Suprapubic skin (tissue), 4 donors: ENCODE measurements at regions not wholly inside any gene's neighbourhood (a gene's known extent, or its start where the extent isn't known, plus 50 kb on each side); places are given as distances from the start of the nearest gene placed in this dataset.

Experiments used
- DNase-seq, 2 donors: peaks; one replicate each; pipeline ENCODE4 v3.0.0-alpha.2; 2019; ENCODE audit warnings: low spot score in 2 of 2
- H3K27ac ChIP-seq: fragments of 200-600 bp; sonication (generic); one replicate; pipeline ENCODE4 v1.5.1; 2019
- H3K27me3 ChIP-seq: fragments of 200-600 bp; sonication (generic); one replicate; pipeline ENCODE4 v1.5.1; 2019
- H3K36me3 ChIP-seq: fragments of 200-600 bp; sonication (generic); one replicate; pipeline ENCODE4 v1.5.1; 2019
- H3K4me1 ChIP-seq: fragments of 200-600 bp; sonication (generic); one replicate; pipeline ENCODE4 v1.5.1; 2019
- H3K4me3 ChIP-seq: fragments of 200-600 bp; sonication (generic); one replicate; pipeline ENCODE4 v1.5.1; 2019; ENCODE audit warnings: mild to moderate bottlenecking
- H3K9me3 ChIP-seq: fragments of 200-600 bp; sonication (generic); one replicate; pipeline ENCODE4 v1.5.1; 2019
- EP300 ChIP-seq: sonication (generic); formaldehyde crosslinking; IDR thresholded peaks from one replicate; pipeline ENCODE4 v1.6.1; 2017; ENCODE audit warnings: antibody characterized with exemption
- POLR2A ChIP-seq, 2 donors: fragments of 450-650 bp; IDR thresholded peaks; one replicate each; pipeline ENCODE4 v1.6.1; 2017; ENCODE audit warnings: antibody characterized with exemption in 2 of 2, mild to moderate bottlenecking in 2 of 2, moderate library complexity in 2 of 2
- POLR2AphosphoS5 ChIP-seq, 3 donors: sonication (generic); formaldehyde crosslinking; IDR thresholded peaks; one replicate each; pipeline ENCODE4 v1.6.1; 2017; ENCODE audit warnings: antibody characterized with exemption in 3 of 3
- WGBS: methylation state at CpG from one replicate; pipeline ENCODE4 v1.1.5; 2018; 5-methylcytosine and 5-hydroxymethylcytosine counted together
- TF ChIP-seq, protein P1 (sequence below), 2 donors: fragments of 200-600 bp in 1 of 2; fragments of 450-650 bp in 1 of 2; sonication (generic) in 1 of 2; IDR thresholded peaks; one replicate each; pipeline ENCODE4 v1.5.1; 2016 to 2019; ENCODE audit warnings: antibody characterized with exemption in 2 of 2, mild to moderate bottlenecking in 1 of 2, moderate library complexity in 1 of 2

DNA sequence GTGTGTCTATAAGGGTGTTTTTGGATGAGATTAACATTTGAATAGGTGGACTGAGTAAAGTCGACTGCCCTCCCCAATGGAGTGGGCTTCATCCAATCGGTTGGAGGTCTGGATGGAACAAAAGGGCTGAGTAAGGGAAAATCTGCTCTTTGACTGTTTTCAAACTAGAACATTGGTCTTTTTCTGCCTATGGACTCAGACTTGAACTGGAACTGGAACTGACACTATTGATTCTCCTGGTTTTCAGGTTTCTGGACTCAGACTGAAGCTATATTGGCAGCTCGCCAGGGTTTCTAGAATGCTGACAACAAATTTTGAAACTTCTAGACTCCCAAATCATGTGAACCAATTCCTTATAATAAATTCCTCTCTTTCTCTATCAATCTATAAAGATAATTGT, 498.9 kb upstream of the EPHA7 start:
- 86% methylated on average over 3 of the region's 3 CpGs for WGBS
- Histone ChIP-seq H3K4me1 (no peaks in the 10 kb centered on the region), H3K27ac (no peak overlapping the region), H3K27me3 (no peaks in the 10 kb centered on the region), H3K36me3 (no peaks in the 10 kb centered on the region), H3K4me3 (no peak overlapping the region), H3K9me3 (no peaks in the 10 kb centered on the region)
- no peak for DNase-seq
- no peak for TF ChIP-seq POLR2AphosphoS5 (IDR thresholded peaks at IDR 0.05)
- TF ChIP-seq, protein P1, sequence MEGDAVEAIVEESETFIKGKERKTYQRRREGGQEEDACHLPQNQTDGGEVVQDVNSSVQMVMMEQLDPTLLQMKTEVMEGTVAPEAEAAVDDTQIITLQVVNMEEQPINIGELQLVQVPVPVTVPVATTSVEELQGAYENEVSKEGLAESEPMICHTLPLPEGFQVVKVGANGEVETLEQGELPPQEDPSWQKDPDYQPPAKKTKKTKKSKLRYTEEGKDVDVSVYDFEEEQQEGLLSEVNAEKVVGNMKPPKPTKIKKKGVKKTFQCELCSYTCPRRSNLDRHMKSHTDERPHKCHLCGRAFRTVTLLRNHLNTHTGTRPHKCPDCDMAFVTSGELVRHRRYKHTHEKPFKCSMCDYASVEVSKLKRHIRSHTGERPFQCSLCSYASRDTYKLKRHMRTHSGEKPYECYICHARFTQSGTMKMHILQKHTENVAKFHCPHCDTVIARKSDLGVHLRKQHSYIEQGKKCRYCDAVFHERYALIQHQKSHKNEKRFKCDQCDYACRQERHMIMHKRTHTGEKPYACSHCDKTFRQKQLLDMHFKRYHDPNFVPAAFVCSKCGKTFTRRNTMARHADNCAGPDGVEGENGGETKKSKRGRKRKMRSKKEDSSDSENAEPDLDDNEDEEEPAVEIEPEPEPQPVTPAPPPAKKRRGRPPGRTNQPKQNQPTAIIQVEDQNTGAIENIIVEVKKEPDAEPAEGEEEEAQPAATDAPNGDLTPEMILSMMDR (IDR thresholded peaks at IDR 0.05) = no peak
- no peak for TF ChIP-seq POLR2A (IDR thresholded peaks at IDR 0.05)
- no peak for TF ChIP-seq EP300

DNA sequence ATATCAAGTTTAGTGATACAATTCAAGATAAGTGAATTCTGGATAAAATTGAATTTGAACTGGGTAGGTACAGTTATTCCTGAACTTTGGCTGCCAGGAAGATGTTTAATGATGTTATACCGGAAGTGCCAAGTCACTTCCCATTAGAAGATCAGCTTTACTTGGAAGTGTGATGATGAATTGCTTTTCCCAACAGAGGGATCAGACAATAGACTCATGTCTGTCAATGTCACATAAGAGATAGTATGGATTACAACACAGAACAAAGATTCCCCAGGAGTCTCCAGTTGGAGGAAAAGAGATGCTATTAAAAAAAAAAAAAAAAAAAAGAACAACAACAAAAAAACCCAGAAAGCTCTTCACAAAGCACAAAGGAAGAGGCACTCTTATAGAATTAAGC, 497.9 kb upstream of the EPHA7 start:
- Histone ChIP-seq H3K4me3 (no peak overlapping the region), H3K27ac (no peak overlapping the region), H3K4me1 (no peaks in the 10 kb centered on the region), H3K9me3 (no peaks in the 10 kb centered on the region), H3K36me3 (no peaks in the 10 kb centered on the region), H3K27me3 (no peaks in the 10 kb centered on the region)
- TF ChIP-seq POLR2A (IDR thresholded peaks at IDR 0.05) = no peak
- TF ChIP-seq EP300 = no peak
- TF ChIP-seq, protein P1 (IDR thresholded peaks at IDR 0.05) = no peak
- TF ChIP-seq POLR2AphosphoS5 (IDR thresholded peaks at IDR 0.05) = no peak
- no peak for DNase-seq
- WGBS = 85% methylated on average over 1 of the region's 1 CpG

DNA sequence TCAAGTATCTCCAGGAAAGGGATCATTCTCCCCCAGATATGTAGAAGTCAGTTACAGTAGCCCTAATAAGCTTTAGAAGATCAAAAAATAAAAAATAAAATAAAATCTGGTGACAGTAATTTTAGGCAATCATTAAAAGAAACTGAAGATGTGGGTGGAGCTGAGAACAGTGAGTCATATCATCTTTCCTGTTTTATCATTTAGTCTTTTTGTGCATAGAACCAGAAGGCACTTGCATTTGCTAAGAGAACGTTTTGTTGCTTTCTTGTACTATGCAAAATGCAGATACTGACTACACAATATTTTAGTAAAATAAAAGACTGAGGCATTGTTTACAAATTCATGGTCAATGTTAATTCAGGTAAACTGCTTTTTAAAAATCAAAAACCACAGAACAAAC, 497.4 kb upstream of the EPHA7 start:
- no peaks in the 10 kb centered on the region for H3K27me3 ChIP-seq
- H3K36me3 ChIP-seq = no peaks in the 10 kb centered on the region
- WGBS = 33% methylated on average over 1 of the region's 1 CpG
- no peak for DNase-seq
- no peak overlapping the region for H3K4me3 ChIP-seq
- no peaks in the 10 kb centered on the region for H3K4me1 ChIP-seq
- no peaks in the 10 kb centered on the region for H3K9me3 ChIP-seq
- TF ChIP-seq EP300 (no peak), POLR2AphosphoS5 (IDR thresholded peaks at IDR 0.05) (no peak), POLR2A (IDR thresholded peaks at IDR 0.05) (no peak)
- TF ChIP-seq, protein P1 (IDR thresholded peaks at IDR 0.05) = no peak
- no peak overlapping the region for H3K27ac ChIP-seq

DNA sequence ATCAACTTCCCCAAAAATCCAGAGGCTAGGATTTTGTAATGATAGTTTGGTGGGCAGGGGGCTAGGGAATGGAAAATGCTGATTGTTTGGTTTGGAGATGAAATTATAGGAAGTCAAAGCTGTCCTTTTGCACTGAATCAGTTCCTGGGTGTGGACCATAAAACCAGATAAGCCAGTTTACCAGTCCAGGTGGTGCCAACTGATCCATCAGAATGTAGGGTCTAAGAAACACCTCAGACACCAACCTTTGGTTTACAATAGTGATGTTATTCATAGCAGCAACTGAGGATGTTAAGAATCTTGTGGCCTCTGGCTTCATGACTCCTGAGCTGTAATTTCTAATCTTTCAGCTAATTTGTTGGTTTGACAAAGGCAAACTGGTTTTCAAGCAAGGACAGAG, 496.6 kb upstream of the EPHA7 start:
- TF ChIP-seq POLR2AphosphoS5 (IDR thresholded peaks at IDR 0.05) (no peak), EP300 (no peak)
- TF ChIP-seq, protein P1 (IDR thresholded peaks at IDR 0.05) = no peak
- Histone ChIP-seq H3K27me3 (no peaks in the 10 kb centered on the region), H3K27ac (no peak overlapping the region), H3K36me3 (no peaks in the 10 kb centered on the region), H3K4me3 (no peak overlapping the region), H3K4me1 (no peaks in the 10 kb centered on the region), H3K9me3 (no peaks in the 10 kb centered on the region)
- no peak for DNase-seq

DNA sequence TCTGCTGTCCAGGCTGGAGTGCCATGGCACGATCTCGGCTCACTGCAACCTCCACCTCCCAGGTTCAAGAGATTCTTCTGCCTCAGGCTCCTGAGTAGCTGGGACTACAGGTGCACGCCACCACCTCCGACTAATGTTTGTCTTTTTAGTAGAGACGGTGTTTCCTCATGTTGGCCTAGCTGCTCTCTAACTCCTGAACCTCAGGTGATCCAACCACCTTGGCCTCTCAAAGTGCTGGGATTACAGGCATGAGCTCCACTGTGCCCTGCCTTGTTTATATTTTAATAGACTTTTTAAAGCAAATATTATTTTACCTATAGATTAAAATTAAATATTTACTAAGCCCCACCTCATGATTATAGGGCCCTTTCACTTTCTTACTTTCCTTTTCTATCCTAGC, 483.2 kb upstream of the EPHA7 start:
- Histone ChIP-seq H3K9me3 (no peaks in the 10 kb centered on the region), H3K4me1 (no peaks in the 10 kb centered on the region), H3K4me3 (no peak overlapping the region), H3K27me3 (no peaks in the 10 kb centered on the region), H3K27ac (no peak overlapping the region), H3K36me3 (no peaks in the 10 kb centered on the region)
- WGBS = 93% methylated on average over 5 of the region's 5 CpGs
- TF ChIP-seq POLR2AphosphoS5 (IDR thresholded peaks at IDR 0.05) (no peak), EP300 (no peak)
- no peak for DNase-seq

DNA sequence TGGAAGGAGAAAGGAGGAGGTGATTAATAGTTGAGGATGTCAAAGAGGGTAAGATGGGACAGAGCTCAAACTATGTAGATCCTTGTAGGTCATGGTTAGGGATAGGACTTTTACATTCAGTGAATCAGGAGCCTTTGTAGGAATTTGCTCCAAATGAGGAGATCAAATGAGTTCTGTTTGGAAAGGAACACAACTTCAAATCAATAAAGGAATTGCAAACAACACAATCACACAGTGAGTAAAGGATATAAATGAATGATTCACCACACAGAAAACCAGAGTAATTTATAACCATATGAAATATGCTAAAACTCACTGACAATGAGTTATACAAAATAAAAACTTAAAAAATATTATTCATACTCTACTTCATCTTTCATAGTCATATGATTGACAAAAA, 480.8 kb upstream of the EPHA7 start:
- no peaks in the 10 kb centered on the region for H3K27me3 ChIP-seq
- H3K4me3 ChIP-seq = no peak overlapping the region
- H3K36me3 ChIP-seq = no peaks in the 10 kb centered on the region
- H3K9me3 ChIP-seq = no peaks in the 10 kb centered on the region
- no peaks in the 10 kb centered on the region for H3K4me1 ChIP-seq
- TF ChIP-seq, protein P1 (IDR thresholded peaks at IDR 0.05) = no peak
- TF ChIP-seq POLR2AphosphoS5 (IDR thresholded peaks at IDR 0.05) (no peak), EP300 (no peak), POLR2A (IDR thresholded peaks at IDR 0.05) (no peak)
- DNase-seq = no peak
- no peak overlapping the region for H3K27ac ChIP-seq
